GM18858 (cell line): ENCODE measurements at regions not wholly inside any gene's neighbourhood (a gene's known extent, or its start where the extent isn't known, plus 50 kb on each side); places are given as distances from the start of the nearest gene placed in this dataset.
"Not testable (repeated sequence)": the region's sequence is repeated elsewhere in the genome, so short reads cannot be mapped to it uniquely, and the experiment has no call there.

ENCODE experiments used
- ATAC-seq: cut with Tn5 transposase; IDR thresholded peaks from one replicate; pipeline ENCODE4 v1.9.1; 2021; ENCODE audit not compliant: unreplicated experiment

- ATAC-seq: not testable (repeated sequence)
Measured at GRCh38 chr22:22296047-22296446, 51.5 kb downstream of the VPREB1 start.

- ATAC-seq: not testable (repeated sequence)
Measured at GRCh38 chr22:22297159-22297793, 52.7 kb downstream of the VPREB1 start.

- ATAC-seq: not testable (repeated sequence)
Measured at GRCh38 chr22:22297794-22298653, 53.4 kb downstream of the VPREB1 start.

- ATAC-seq: not testable (repeated sequence)
Measured at GRCh38 chr22:22298654-22299009, 54.0 kb downstream of the VPREB1 start.

GRCh38 chr22:22300511-22300910, 55.9 kb downstream of the VPREB1 start:
- ATAC-seq: not testable (repeated sequence)

GRCh38 chr22:22300946-22301345, 56.4 kb downstream of the VPREB1 start:
- not testable (repeated sequence) for ATAC-seq

- ATAC-seq: no peak
Measured at GRCh38 chr22:22316589-22316988, 72.0 kb downstream of the VPREB1 start.

DNA sequence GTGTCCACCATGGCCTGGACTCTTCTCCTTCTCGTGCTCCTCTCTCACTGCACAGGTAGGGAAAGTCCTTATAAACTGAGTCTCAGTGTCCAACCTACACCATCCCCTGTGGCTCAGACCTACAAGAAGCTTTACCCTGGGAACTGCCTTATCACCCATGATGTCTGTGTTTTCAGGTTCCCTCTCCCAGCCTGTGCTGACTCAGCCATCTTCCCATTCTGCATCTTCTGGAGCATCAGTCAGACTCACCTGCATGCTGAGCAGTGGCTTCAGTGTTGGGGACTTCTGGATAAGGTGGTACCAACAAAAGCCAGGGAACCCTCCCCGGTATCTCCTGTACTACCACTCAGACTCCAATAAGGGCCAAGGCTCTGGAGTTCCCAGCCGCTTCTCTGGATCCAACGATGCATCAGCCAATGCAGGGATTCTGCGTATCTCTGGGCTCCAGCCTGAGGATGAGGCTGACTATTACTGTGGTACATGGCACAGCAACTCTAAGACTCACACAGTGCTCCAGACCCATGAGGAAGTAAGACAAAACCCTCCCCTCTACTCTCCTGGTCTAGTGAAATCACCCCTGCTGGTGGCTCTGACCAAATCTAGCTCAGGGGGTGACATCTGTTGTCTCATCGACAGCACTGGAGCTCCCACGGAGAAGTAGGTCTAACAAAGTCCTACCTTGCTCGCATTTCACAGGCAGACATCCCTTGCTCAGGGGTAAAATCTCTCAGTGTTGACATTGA, 74.3 kb downstream of the VPREB1 start:
- no peak for ATAC-seq

DNA sequence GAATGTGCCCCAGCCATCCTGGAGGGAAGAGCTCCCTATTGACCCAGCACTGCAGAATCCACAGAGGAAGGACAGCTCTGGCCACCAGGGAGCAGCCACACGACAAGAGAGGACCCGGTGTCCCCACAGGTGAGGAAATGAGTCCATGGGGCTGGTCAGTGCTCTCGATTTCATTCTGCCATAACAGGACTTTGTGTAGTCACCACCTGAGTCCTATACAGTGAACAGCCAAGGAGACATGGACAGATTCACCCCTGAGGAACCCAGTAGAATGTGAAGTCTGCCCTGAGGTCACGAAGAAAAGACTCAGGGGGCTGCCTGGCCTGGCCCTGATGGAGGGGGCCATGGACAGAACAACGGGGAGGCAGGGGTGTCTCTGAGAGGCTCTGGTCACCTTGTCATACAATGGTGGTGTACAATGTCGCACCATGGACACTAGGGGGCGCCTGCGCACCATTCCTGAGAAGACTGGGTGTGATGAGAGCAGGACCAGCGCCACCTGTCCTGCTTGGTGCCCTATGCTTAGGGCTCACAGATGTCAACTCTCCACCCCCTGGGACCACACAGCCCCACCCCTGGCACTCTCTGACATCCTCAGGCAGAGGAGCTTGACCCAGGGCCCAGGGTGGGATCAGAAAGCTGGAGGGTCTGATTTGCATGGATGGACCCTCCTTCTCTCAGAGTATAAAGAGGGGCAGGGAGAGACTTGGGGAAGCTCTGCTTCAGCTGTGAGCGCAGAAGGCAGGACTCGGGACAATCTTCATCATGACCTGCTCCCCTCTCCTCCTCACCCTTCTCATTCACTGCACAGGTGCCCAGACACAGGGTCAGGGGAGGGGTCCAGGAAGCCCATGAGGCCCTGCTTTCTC, 77.4 kb downstream of the VPREB1 start:
- ATAC-seq: not testable (repeated sequence)

- no peak for ATAC-seq
Measured at GRCh38 chr22:22322792-22323191, 78.2 kb downstream of the VPREB1 start.

GRCh38 chr22:22327723-22328122, 83.1 kb downstream of the VPREB1 start:
- no peak for ATAC-seq

DNA sequence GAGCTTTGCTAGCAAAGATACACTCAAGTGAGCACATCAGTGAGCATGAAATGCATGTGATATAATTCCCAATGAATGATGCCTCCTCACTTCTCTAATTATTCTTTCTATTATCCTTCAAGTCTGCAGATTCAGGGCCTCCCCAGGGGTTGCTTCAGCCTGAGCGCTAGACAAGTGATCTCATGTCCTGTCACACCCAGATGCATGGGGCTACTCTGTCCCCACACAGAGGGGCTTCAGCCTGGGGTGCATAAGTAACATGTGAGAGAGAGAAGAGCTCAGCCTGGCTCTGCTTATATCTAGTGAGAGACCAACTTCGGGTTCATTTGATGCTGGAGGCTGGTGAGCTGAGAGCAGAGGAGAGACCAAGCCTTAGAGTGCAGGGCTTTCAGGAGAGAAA, 85.2 kb downstream of the VPREB1 start:
- ATAC-seq: no peak

DNA sequence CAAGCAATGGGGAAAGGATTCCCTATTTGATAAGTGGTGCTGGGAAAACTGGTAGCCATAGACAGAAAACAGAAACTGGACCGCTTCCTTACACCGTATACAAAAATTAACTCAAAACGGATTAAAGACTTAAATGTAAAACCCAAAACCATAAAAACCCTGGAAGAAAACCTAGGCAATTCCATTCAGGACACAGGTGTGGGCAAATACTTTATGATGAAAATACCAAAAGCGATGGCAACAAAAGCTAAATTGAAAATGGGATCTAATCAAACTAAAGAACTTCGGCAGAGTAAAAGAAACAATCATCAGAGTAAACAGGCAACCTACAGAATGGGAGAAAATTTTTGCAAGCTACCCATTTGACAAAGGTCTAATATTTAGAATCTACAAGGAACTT, 91.1 kb downstream of the VPREB1 start:
- not testable (repeated sequence) for ATAC-seq

DNA sequence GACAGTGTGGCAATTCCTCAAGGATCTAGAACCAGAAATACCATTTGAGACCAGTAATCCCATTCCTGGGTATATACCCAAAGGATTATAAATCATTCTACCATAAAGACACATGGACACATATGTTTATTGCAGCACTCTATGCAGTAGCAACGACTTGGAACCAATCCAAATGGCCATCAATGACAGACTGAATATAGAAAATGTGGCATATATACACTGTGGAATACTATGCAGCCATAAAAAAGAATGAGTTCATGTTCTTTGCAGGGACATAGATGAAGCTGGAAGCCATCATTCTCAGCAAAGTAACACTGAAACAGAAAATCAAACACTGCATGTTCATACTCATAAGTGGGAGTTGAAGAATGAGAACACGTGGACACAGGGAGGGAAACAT, 91.7 kb downstream of the VPREB1 start:
- ATAC-seq: not testable (repeated sequence)

DNA sequence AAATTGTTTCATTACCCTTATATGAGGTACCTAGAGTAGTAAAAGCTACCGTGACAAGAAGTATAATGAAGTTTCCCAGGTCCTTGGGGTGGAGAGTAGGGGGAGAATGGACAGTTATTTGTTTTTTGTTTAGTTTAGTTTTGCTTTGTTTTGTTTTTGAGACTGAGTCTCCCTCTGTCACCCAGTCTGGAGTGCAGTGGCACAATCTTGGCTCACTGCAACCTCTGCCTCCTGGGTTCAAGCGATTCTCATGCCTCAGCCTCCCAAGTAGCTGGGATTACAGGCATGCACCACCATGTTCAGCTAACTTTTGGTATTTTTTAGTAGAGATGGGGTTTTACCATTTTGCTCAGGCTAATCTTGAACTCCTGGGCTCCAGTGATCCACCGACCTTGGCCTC, 94.2 kb downstream of the VPREB1 start:
- ATAC-seq: not testable (repeated sequence)

GRCh38 chr22:22341736-22342135, 97.2 kb downstream of the VPREB1 start:
- no peak for ATAC-seq

DNA sequence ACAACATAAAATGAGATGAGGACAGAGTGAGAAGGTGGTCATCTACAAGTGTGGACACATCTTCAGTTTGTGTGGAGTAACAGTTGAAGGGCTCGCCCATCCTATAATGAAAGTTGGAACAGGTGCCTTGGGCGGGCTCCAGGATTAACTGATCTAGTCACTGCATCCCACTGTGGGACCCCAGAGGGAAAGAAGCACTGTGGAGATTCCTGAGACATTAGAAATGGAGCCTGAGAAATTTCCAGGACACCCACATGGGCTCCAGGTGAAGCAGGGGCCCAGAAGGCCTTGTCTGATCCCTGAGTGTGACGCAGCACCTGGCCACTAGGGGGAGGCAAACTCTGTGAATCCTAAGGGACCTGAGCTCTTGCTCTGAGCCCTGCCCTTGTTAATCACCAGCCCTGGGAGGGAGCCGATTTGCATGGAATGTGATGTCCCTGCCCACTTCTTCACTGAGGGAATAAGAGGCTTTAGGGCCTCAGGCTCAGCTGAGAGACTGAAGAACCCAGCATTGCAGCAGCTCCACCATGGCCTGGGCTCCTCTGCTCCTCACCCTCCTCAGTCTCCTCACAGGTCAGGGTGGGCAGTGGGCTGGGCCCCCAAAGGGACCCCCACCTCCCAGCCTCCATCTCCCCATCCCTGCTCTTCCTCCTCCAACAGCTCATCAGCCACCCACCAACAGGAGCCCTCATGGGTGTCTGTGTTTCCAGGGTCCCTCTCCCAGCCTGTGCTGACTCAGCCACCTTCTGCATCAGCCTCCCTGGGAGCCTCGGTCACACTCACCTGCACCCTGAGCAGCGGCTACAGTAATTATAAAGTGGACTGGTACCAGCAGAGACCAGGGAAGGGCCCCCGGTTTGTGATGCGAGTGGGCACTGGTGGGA, 98.4 kb downstream of the VPREB1 start:
- ATAC-seq: no peak

- no peak for ATAC-seq
Measured at GRCh38 chr22:22343581-22344296, 99.2 kb downstream of the VPREB1 start.

DNA sequence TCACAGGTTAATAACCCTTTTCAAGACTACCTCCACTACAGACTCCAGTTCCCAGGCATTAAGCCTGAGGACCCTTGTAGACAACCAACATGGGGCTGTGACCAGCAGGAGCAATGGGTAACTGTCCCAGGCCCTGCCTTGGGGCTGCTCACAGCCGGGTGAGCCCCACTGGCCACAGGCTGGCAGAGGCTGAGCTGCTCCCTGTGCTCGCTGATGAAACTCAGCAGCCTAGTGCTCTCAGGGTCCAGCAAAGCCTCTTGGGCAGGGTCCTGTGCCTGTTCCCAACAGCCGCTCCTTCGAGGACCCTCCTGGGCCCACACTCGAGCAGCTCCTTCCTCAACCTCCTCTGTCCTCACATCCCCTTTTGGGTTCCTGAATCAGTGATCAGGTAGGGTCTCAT, 99.8 kb downstream of the VPREB1 start:
- no peak for ATAC-seq
